ENCODE measurements at regions not wholly inside any gene's neighbourhood (a gene's known extent, or its start where the extent isn't known, plus 50 kb on each side); places are given as distances from the start of the nearest gene placed in this dataset.

DNA sequence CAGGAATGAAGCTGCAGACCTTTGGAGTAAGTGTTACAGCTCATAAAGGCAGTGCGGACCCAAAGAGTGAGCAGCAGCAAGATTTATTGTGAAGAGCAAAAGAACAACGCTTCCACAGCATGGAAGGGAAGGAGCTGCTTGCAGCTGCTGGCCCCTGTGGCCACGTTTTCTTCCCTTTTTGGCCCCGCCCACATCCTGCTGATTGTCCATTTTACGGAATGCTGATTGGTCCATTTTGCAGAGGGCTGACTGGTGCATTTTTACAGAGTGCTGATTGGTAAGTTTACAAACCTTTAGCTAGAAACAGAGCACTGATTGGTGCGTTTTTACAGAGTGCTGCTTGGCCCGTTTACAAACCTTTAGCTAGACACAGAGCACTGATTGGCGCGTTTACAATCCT, 841.5 kb downstream of the CDH11 start:
- H3K4me1 ChIP-seq (ENCODE audit: insufficient read depth, low read length): no peaks in the 10 kb centered on the region
- WGBS (ENCODE audit: extremely low coverage, insufficient read length, low lambda C conversion rate): no CpG with 5 or more reads among the region's 9 CpGs
- H3K36me3 Mint-ChIP-seq (ENCODE audit: insufficient read depth in 1 of 3, low read depth in 3 of 3): no peaks in the 10 kb centered on the region

More for the DNA sequence above, 841.5 kb downstream of the CDH11 start:
- Histone ChIP-seq H2BK12ac (ENCODE audit: insufficient read length, low read depth, low read length) (no peak overlapping the region), H3K79me2 (ENCODE audit: insufficient read depth, low read length) (no peaks in the 10 kb centered on the region), H3K9me3 (ENCODE audit: control insufficient read depth, low read depth, low read length) (no peaks in the 10 kb centered on the region), H2AK5ac (ENCODE audit: insufficient read length, low read length) (no peak overlapping the region), H3K4ac (ENCODE audit: low read depth, low read length) (no peak overlapping the region), H4K91ac (ENCODE audit: insufficient read length, low read depth, low read length) (no peak overlapping the region), H3K27ac (ENCODE audit: insufficient read length, low read depth, low read length) (no peak overlapping the region), H2BK15ac (ENCODE audit: low read depth, low read length) (no peak overlapping the region), H2BK120ac (ENCODE audit: low read depth, low read length, poor library complexity, severe bottlenecking) (no peak overlapping the region), H4K8ac (replicated peaks; ENCODE audit: insufficient read length, low read depth, low read length) (no peak overlapping the region), H3T11ph (ENCODE audit: low read length) (no peak overlapping the region), H3K79me1 (ENCODE audit: insufficient read depth, low read depth, low read length, poor library complexity, severe bottlenecking) (no peaks in the 10 kb centered on the region), H2BK5ac (ENCODE audit: insufficient read length, low read length) (no peak overlapping the region), H3K27me3 (ENCODE audit: insufficient read depth, low read length) (no peaks in the 10 kb centered on the region), H3K56ac (ENCODE audit: insufficient read length, low read depth, low read length) (no peak overlapping the region), H3K14ac (ENCODE audit: insufficient read depth, low read length) (no peak overlapping the region), H3K23ac (ENCODE audit: insufficient read length, low read depth, low read length) (no peak overlapping the region), H4K20me1 (ENCODE audit: control insufficient read depth, insufficient read depth, insufficient read length) (no peaks in the 10 kb centered on the region), H3K4me2 (ENCODE audit: insufficient read depth, insufficient read length, low read length) (no peak overlapping the region), H3K18ac (ENCODE audit: insufficient read length, low read depth, low read length) (no peak overlapping the region), H3K9ac (ENCODE audit: extremely low read depth, insufficient read length, low read length) (no peak overlapping the region), H2BK20ac (ENCODE audit: low read depth, low read length, poor library complexity, severe bottlenecking) (no peak overlapping the region), H4K5ac (ENCODE audit: insufficient read length, low read depth, low read length) (no peak overlapping the region), H3K23me2 (ENCODE audit: insufficient read length, low read depth, low read length, poor library complexity, severe bottlenecking) (no peaks in the 10 kb centered on the region), H2AFZ (ENCODE audit: low read length) (no peak overlapping the region)
- Mint-ChIP-seq H3K4me1 (no peaks in the 10 kb centered on the region), H3K4me3 (no peak overlapping the region), H3K9me3 (peaks cover 0 to 3% of the 10 kb centered on the region in 2 experiments; a peak in 1 of 5 replicates), H3K27me3 (ENCODE audit: low read depth) (no peaks in the 10 kb centered on the region), H3K27ac (no peak overlapping the region)
- TF ChIP-seq CTCF (conservative IDR thresholded peaks at IDR 0.05): no peak
- no peak for DNase-seq

Data from H9 (cell line).